ENCODE measurements at regions not wholly inside any gene's neighbourhood (a gene's known extent, or its start where the extent isn't known, plus 50 kb on each side); places are given as distances from the start of the nearest gene placed in this dataset.
"Not testable (repeated sequence)": the region's sequence is repeated elsewhere in the genome, so short reads cannot be mapped to it uniquely, and the experiment has no call there.

GRCh38 chr18:43826215-43826614 is 548.9 kb upstream of the SYT4 start:
- Histone ChIP-seq H3K27ac (no peak overlapping the region), H3K4me3 (no peak overlapping the region)
- no peak for TF ChIP-seq CTCF (IDR thresholded peaks at IDR 0.05)
- DNase-seq (ENCODE audit: low spot score) = no peak

- no peak for DNase-seq (ENCODE audit: low spot score)
Observed at GRCh38 chr18:43827311-43827710, 550.0 kb upstream of the SYT4 start.

GRCh38 chr18:43830303-43830702 is 553.0 kb upstream of the SYT4 start:
- no peak for TF ChIP-seq CTCF (IDR thresholded peaks at IDR 0.05)
- Histone ChIP-seq H3K27ac (no peak overlapping the region), H3K4me3 (no peak overlapping the region)
- no peak for DNase-seq (ENCODE audit: low spot score)

More at GRCh38 chr18:43827311-43827710, 550.0 kb upstream of the SYT4 start:
- TF ChIP-seq CTCF (IDR thresholded peaks at IDR 0.05) = no peak
- Histone ChIP-seq H3K4me3 (no peak overlapping the region), H3K27ac (no peak overlapping the region)

- H3K27ac ChIP-seq = no peak overlapping the region
- DNase-seq (ENCODE audit: low spot score) = no peak
- no peak for TF ChIP-seq CTCF (IDR thresholded peaks at IDR 0.05)
- no peak overlapping the region for H3K4me3 ChIP-seq
Observed at GRCh38 chr18:43830947-43831346, 553.7 kb upstream of the SYT4 start.

GRCh38 chr18:43846299-43846698 is 569.0 kb upstream of the SYT4 start:
- DNase-seq (ENCODE audit: low spot score) = no peak
- no peak for TF ChIP-seq CTCF (IDR thresholded peaks at IDR 0.05)
- Histone ChIP-seq H3K27ac (peak overlapping the region in 1 of 2 donors; percentile 31), H3K4me3 (no peak overlapping the region)

- DNase-seq (ENCODE audit: low spot score) = no peak
- H3K4me3 ChIP-seq = no peak overlapping the region
- no peak for TF ChIP-seq CTCF (IDR thresholded peaks at IDR 0.05)
- peak overlapping the region in 1 of 2 donors; percentile 53 for H3K27ac ChIP-seq
Observed at GRCh38 chr18:43847164-43848091, 570.1 kb upstream of the SYT4 start.

- not testable (repeated sequence) for DNase-seq (ENCODE audit: low spot score)
Observed at GRCh38 chr18:43849831-43850230, 572.5 kb upstream of the SYT4 start.

More at GRCh38 chr18:43849831-43850230, 572.5 kb upstream of the SYT4 start:
- not testable (repeated sequence) for H3K27ac ChIP-seq, H3K4me3 ChIP-seq

All from coronary artery (tissue), 2 donors.